K562 (cell line): ENCODE measurements at regions not wholly inside any gene's neighbourhood (a gene's known extent, or its start where the extent isn't known, plus 50 kb on each side); places are given as distances from the start of the nearest gene placed in this dataset.

ENCODE experiments used
- ATF7 ChIP-seq: fragments of 450-650 bp; IDR thresholded peaks from 2 replicates; pipeline ENCODE4 v1.7.1; 2014; ENCODE audit warnings: mild to moderate bottlenecking, moderate library complexity
- ETV6 ChIP-seq, 3 experiments: fragments of 150-350 bp in 1 of 3; sonication (generic) in 1 of 3; formaldehyde crosslinking in 1 of 3; IDR thresholded peaks; 2 replicates each; pipeline versions ENCODE4 v1.6.1 to v1.8.0; 2014 to 2022; ENCODE audit warnings: borderline replicate concordance in 2 of 3, low read depth in 2 of 3, antibody characterized with exemption in 1 of 3, low read length in 1 of 3, mild to moderate bottlenecking in 1 of 3, missing genetic modification reagents in 1 of 3
- FOSL1 ChIP-seq: fragments of 200-800 bp; sonication (Bioruptor generic); conservative IDR thresholded peaks from 2 replicates; pipeline ENCODE4 v1.6.1; 2016; ENCODE audit warnings: missing genetic modification characterization, missing compliant biosample characterization
- NFYB ChIP-seq: IDR thresholded peaks from 2 replicates; pipeline ENCODE4 v1.6.1; 2011; ENCODE audit warnings: mild to moderate bottlenecking, moderate library complexity; ENCODE audit not compliant: insufficient read length; ENCODE audit errors: extremely low read depth
- POLR2A ChIP-seq: fragments of 450-650 bp; conservative IDR thresholded peaks from 2 replicates; pipeline ENCODE4 v1.6.1; 2016
- ZKSCAN1 ChIP-seq: fragments of 150-350 bp; IDR thresholded peaks from 2 replicates; pipeline ENCODE4 v1.6.1; 2016; ENCODE audit warnings: low read depth, low read length
- ZNF282 ChIP-seq: sonication (generic); formaldehyde crosslinking; IDR thresholded peaks from 2 replicates; pipeline ENCODE4 v1.8.1; 2023; ENCODE audit warnings: missing genetic modification reagents
- TF ChIP-seq, protein P1 (sequence below): fragments of 250-450 bp; sonication (Bioruptor Pico); IDR thresholded peaks from 2 replicates; pipeline ENCODE4 v1.8.0; 2021; ENCODE audit warnings: moderate library complexity, mild to moderate bottlenecking, inconsistent platforms
- TF ChIP-seq, protein P2 (sequence below): IDR thresholded peaks from 3 replicates; pipeline ENCODE4 v1.6.1; 2011; ENCODE audit warnings: borderline replicate concordance, mild to moderate bottlenecking; ENCODE audit not compliant: insufficient read length, insufficient read depth
- TF ChIP-seq, protein P3 (sequence below): sonication (generic); formaldehyde crosslinking; IDR thresholded peaks from 2 replicates; pipeline ENCODE4 v1.8.0; 2022; ENCODE audit warnings: missing genetic modification reagents, mild to moderate bottlenecking, borderline replicate concordance

DNA sequence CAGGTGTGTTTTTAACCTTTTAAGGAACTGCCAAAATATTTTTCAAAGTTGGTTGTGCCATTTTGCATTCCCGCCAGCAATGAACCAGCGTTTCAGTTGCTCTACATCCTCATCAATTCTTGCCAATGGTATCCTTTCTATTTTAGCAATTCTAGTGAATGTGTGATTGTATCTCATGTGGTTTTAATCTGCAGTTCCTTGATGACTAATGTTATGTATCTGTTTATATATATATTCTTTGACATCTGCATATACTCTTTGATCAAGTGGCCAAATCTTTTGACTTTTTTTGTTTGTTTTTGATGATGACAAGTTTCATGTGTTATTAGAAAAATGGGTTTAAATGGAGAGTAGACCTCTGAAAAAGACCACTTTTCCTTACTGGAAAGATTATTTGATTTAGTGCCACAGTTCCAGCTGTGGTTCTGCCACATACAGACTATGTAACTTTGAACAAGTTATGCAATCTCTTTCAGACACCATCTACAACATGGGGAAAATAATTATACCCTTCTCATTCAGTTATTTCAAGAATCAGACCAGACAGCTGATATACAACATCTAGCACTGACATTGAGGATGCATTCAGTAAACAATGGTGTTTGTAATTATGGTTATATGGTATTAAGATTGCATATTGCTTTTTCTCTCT, 146.3 kb upstream of the CNOT2 start:
- TF ChIP-seq, protein P1, sequence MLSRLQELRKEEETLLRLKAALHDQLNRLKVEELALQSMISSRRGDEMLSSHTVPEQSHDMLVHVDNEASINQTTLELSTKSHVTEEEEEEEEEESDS, result no peak
- TF ChIP-seq, protein P2, sequence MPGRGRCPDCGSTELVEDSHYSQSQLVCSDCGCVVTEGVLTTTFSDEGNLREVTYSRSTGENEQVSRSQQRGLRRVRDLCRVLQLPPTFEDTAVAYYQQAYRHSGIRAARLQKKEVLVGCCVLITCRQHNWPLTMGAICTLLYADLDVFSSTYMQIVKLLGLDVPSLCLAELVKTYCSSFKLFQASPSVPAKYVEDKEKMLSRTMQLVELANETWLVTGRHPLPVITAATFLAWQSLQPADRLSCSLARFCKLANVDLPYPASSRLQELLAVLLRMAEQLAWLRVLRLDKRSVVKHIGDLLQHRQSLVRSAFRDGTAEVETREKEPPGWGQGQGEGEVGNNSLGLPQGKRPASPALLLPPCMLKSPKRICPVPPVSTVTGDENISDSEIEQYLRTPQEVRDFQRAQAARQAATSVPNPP, result no peak
- TF ChIP-seq NFYB, result no peak
- TF ChIP-seq FOSL1 (tag), result no peak
- no peak for TF ChIP-seq ATF7
- no peak for TF ChIP-seq ETV6 (IDR thresholded peaks at IDR 0.05; ENCODE audit: borderline replicate concordance in 1 of 2, low read depth in 2 of 2, low read length in 1 of 2)
- no peak for TF ChIP-seq ETV6 (CRISPR knock-in tag; IDR thresholded peaks at IDR 0.05; ENCODE audit: borderline replicate concordance)
- no peak for TF ChIP-seq ZNF282 (CRISPR knock-in tag)
- no peak for TF ChIP-seq ZKSCAN1
- no peak for TF ChIP-seq POLR2A
- TF ChIP-seq, protein P3, sequence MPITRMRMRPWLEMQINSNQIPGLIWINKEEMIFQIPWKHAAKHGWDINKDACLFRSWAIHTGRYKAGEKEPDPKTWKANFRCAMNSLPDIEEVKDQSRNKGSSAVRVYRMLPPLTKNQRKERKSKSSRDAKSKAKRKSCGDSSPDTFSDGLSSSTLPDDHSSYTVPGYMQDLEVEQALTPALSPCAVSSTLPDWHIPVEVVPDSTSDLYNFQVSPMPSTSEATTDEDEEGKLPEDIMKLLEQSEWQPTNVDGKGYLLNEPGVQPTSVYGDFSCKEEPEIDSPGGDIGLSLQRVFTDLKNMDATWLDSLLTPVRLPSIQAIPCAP (CRISPR knock-in tag), result no peak
